ENCODE measurements at regions not wholly inside any gene's neighbourhood (a gene's known extent, or its start where the extent isn't known, plus 50 kb on each side); places are given as distances from the start of the nearest gene placed in this dataset.

DNA sequence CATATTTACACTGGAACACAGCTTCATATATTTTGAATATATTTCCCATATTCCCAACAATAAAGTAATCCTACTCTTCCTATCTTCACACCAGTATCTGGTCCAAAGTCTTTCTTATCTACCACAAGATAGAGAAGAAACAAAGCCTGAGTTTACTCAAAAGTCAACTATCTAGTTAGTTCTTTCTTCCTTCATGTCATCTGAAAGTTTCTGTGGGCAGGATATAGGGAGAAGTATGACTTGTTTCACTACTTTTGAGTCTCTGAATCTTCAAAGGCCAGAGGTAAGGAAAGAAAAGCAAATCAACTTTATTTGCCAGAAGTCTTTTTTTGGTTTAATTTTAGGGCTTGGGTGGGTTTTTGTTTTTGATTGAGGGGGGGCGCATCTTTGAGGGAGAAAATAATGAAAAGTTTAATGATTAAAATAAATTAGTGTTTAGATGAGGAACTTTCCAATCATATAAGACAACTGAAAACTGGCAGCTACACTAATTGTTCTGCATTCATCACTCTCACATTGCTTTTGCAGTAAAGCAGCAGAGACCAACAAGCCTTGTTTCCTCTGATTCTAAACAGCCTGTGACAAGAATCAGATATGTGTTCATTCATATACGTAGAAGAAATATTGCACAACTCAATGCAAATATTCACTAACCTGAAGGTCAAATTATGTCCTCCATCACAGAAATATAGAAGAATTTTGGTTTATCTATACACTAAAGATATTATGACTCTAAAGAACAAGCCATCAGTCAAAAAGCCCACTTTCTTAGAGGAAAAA, 421.4 kb downstream of the SHQ1 start (continued):
- TF ChIP-seq CBX5 (IDR thresholded peaks at IDR 0.05; ENCODE audit: low read depth, low read length) (no peak), YY1 (IDR thresholded peaks at IDR 0.05; ENCODE audit: low read depth, low read length) (no peak), EP300 (IDR thresholded peaks at IDR 0.05; ENCODE audit: borderline replicate concordance in 1 of 2, low read depth in 2 of 2, low read length in 2 of 2) (no peak), SIN3A (conservative IDR thresholded peaks at IDR 0.05 in 1 of 2, IDR thresholded peaks at IDR 0.05 in 1 of 2; ENCODE audit: low read depth in 1 of 2, low read length in 2 of 2) (no peak), BACH1 (IDR thresholded peaks at IDR 0.05; ENCODE audit: low read length) (no peak), EZH2 (IDR thresholded peaks at IDR 0.05; ENCODE audit: low read depth, low read length, severe bottlenecking) (no peak)
- TF ChIP-seq, protein P1, sequence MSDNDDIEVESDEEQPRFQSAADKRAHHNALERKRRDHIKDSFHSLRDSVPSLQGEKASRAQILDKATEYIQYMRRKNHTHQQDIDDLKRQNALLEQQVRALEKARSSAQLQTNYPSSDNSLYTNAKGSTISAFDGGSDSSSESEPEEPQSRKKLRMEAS (IDR thresholded peaks at IDR 0.05), result no peak

All from H1 (cell line).